ENCODE measurements at regions not wholly inside any gene's neighbourhood (a gene's known extent, or its start where the extent isn't known, plus 50 kb on each side); places are given as distances from the start of the nearest gene placed in this dataset.
A peak's percentile ranks its signal among the peaks of the same experiment; 100 is the strongest.

- intact Hi-C loops (cut with micrococcal nuclease): no loop called here
- ATAC-seq (no peak), DNase-seq (ENCODE audit: low read depth, low spot score) (no peak)
- Histone ChIP-seq H4K20me1 (ENCODE audit: insufficient read depth) (no peaks in the 10 kb centered on the region), H3K9me3 (ENCODE audit: control insufficient read depth in 1 of 2, insufficient read depth in 1 of 2, low read depth in 1 of 2, low read length in 2 of 2) (no peaks in the 10 kb centered on the region), H3K4me1 (ENCODE audit: control insufficient read depth in 1 of 2, insufficient read depth in 2 of 2, low read length in 2 of 2) (no peaks in the 10 kb centered on the region), H3K9ac (ENCODE audit: low read length) (no peak overlapping the region), H2AFZ (ENCODE audit: low read depth, low read length, poor library complexity, severe bottlenecking) (no peak overlapping the region), H3K9me2 (ENCODE audit: insufficient read depth) (no peaks in the 10 kb centered on the region), H3K27ac (ENCODE audit: low read depth, low read length) (no peak overlapping the region), H3K4me2 (ENCODE audit: low read length) (no peak overlapping the region), H3K4me3 (replicated peaks in 1 of 2; ENCODE audit: low read depth in 1 of 2, low read length in 2 of 2) (no peak overlapping the region), H3K79me2 (ENCODE audit: insufficient read depth, low read length) (no peaks in the 10 kb centered on the region), H3K27me3 (ENCODE audit: insufficient read depth, low read length) (peaks cover 41% of the 10 kb centered on the region; the same call in 1 of the 2 replicates), H3K36me3 (ENCODE audit: control insufficient read depth in 1 of 2, insufficient read depth in 2 of 2, low read length in 2 of 2) (no peaks in the 10 kb centered on the region)
- no peak for TF ChIP-seq YY1 (IDR thresholded peaks at IDR 0.05; ENCODE audit: extremely low read depth, insufficient replicate concordance, low read depth, low read length)
- TF ChIP-seq REST (IDR thresholded peaks at IDR 0.05; ENCODE audit: low read depth): peak; percentile 86
- peak; percentile 73 for TF ChIP-seq TCF7L2 (IDR thresholded peaks at IDR 0.05; ENCODE audit: borderline replicate concordance, extremely low read depth, insufficient read depth, insufficient read length)
- no peak for TF ChIP-seq EZH2phosphoT487 (IDR thresholded peaks at IDR 0.05; ENCODE audit: borderline replicate concordance)
- RAD21 ChIA-PET (ENCODE audit: low non-redundant PET in 1 of 2, low total read pairs in 2 of 2, uncharacterized antibody in 2 of 2, unreplicated experiment in 2 of 2): no interaction called here
- CTCF ChIA-PET: no interaction called here
- BruUV-seq (replicated peaks): no TSS peak
- POLR2A ChIA-PET: no interaction called here
Observed at GRCh38 chr13:26867451-26868091, 107.0 kb upstream of the GPR12 start.

GRCh38 chr13:26864576-26864975, 104.0 kb upstream of the GPR12 start:
- Histone ChIP-seq H4K20me1 (ENCODE audit: insufficient read depth) (no peaks in the 10 kb centered on the region), H3K4me2 (ENCODE audit: low read length) (no peak overlapping the region), H3K9ac (ENCODE audit: low read length) (no peak overlapping the region), H3K9me3 (ENCODE audit: control insufficient read depth in 1 of 2, insufficient read depth in 1 of 2, low read depth in 1 of 2, low read length in 2 of 2) (no peaks in the 10 kb centered on the region), H3K79me2 (ENCODE audit: insufficient read depth, low read length) (no peaks in the 10 kb centered on the region), H3K9me2 (ENCODE audit: insufficient read depth) (no peaks in the 10 kb centered on the region), H3K4me1 (ENCODE audit: control insufficient read depth in 1 of 2, insufficient read depth in 2 of 2, low read length in 2 of 2) (no peaks in the 10 kb centered on the region), H2AFZ (ENCODE audit: low read depth, low read length, poor library complexity, severe bottlenecking) (no peak overlapping the region), H3K36me3 (ENCODE audit: control insufficient read depth in 1 of 2, insufficient read depth in 2 of 2, low read length in 2 of 2) (no peaks in the 10 kb centered on the region), H3K4me3 (replicated peaks in 1 of 2; ENCODE audit: low read depth in 1 of 2, low read length in 2 of 2) (no peak overlapping the region), H3K27ac (ENCODE audit: low read depth, low read length) (no peak overlapping the region), H3K27me3 (ENCODE audit: insufficient read depth, low read length) (peaks cover 49% of the 10 kb centered on the region)
- no peak for DNase-seq (ENCODE audit: low read depth, low spot score)
- BruUV-seq (replicated peaks): no TSS peak
- TF ChIP-seq CBX3 (IDR thresholded peaks at IDR 0.05; ENCODE audit: low read depth) (no peak), ZBTB33 (IDR thresholded peaks at IDR 0.05; ENCODE audit: extremely low read depth, insufficient replicate concordance, low read length) (no peak), SP1 (IDR thresholded peaks at IDR 0.05; ENCODE audit: low read depth) (no peak), EZH2 (IDR thresholded peaks at IDR 0.05) (no peak), ELF1 (IDR thresholded peaks at IDR 0.05; ENCODE audit: borderline replicate concordance, low read depth) (no peak), POLR2AphosphoS5 (IDR thresholded peaks at IDR 0.05; ENCODE audit: low read depth, low read length) (no peak), EGR1 (IDR thresholded peaks at IDR 0.05; ENCODE audit: low read depth) (no peak), TCF7L2 (IDR thresholded peaks at IDR 0.05; ENCODE audit: borderline replicate concordance, extremely low read depth, insufficient read depth, insufficient read length) (no peak), ZNF274 (IDR thresholded peaks at IDR 0.05; ENCODE audit: low read depth, low read length) (no peak)
- ChIA-PET CTCF (no interaction called here), RAD21 (ENCODE audit: low non-redundant PET in 1 of 2, low total read pairs in 2 of 2, uncharacterized antibody in 2 of 2, unreplicated experiment in 2 of 2) (no interaction called here), POLR2A (no interaction called here)
- no peak for ATAC-seq
- intact Hi-C loops (cut with micrococcal nuclease): no loop called here
